SU-DHL-6 (cell line): ENCODE measurements at regions not wholly inside any gene's neighbourhood (a gene's known extent, or its start where the extent isn't known, plus 50 kb on each side); places are given as distances from the start of the nearest gene placed in this dataset.

Source experiments
- EZH2phosphoT487 ChIP-seq: fragments of 200-600 bp; sonication (generic), shearing (Covaris generic); conservative IDR thresholded peaks from 2 replicates; pipeline ENCODE4 v1.6.1; 2018; ENCODE audit warnings: mild to moderate bottlenecking, antibody characterized with exemption, low read length, moderate library complexity, mixed read lengths
- TF ChIP-seq, protein P1 (sequence below): fragments of 200-600 bp; sonication (generic); IDR thresholded peaks from one replicate; pipeline ENCODE4 v1.5.1; 2017; ENCODE audit warnings: antibody characterized with exemption, mild to moderate bottlenecking, low read length, moderate library complexity; ENCODE audit not compliant: insufficient read depth, poor library complexity, severe bottlenecking

- TF ChIP-seq, protein P1, sequence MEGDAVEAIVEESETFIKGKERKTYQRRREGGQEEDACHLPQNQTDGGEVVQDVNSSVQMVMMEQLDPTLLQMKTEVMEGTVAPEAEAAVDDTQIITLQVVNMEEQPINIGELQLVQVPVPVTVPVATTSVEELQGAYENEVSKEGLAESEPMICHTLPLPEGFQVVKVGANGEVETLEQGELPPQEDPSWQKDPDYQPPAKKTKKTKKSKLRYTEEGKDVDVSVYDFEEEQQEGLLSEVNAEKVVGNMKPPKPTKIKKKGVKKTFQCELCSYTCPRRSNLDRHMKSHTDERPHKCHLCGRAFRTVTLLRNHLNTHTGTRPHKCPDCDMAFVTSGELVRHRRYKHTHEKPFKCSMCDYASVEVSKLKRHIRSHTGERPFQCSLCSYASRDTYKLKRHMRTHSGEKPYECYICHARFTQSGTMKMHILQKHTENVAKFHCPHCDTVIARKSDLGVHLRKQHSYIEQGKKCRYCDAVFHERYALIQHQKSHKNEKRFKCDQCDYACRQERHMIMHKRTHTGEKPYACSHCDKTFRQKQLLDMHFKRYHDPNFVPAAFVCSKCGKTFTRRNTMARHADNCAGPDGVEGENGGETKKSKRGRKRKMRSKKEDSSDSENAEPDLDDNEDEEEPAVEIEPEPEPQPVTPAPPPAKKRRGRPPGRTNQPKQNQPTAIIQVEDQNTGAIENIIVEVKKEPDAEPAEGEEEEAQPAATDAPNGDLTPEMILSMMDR = no peak
- no peak for TF ChIP-seq EZH2phosphoT487
Measured at GRCh38 chr11:25824688-25825087, 507.2 kb upstream of the ANO3 start.
